Left lung (tissue), 4 donors: ENCODE measurements at regions not wholly inside any gene's neighbourhood (a gene's known extent, or its start where the extent isn't known, plus 50 kb on each side); places are given as distances from the start of the nearest gene placed in this dataset.

Source experiments
- ATAC-seq: fragments of 200-7000 bp; cut with Tn5 transposase; one replicate; pipeline ENCODE4 v1.9.1; 2020; ENCODE audit warnings: moderate library complexity
- DNase-seq, 4 donors: peaks; one replicate each; pipeline ENCODE4 v3.0.0-alpha.2; 2013 to 2020
- H3K27ac ChIP-seq, 2 donors: fragments of 200-600 bp; sonication (generic) in 1 of 2; one replicate each; pipeline versions ENCODE4 v1.5.0 to v1.8.0; 2020 to 2021
- H3K27me3 ChIP-seq, 2 donors: fragments of 200-600 bp; sonication (generic) in 1 of 2; one replicate each; pipeline versions ENCODE4 v1.5.0 to v1.8.0; 2020 to 2021
- H3K36me3 ChIP-seq, 2 donors: fragments of 200-600 bp; sonication (generic) in 1 of 2; one replicate each; pipeline versions ENCODE4 v1.5.0 to v1.8.0; 2020 to 2021
- H3K4me1 ChIP-seq, 2 donors: fragments of 200-600 bp; one replicate each; pipeline ENCODE4 v1.8.0; 2021
- H3K4me3 ChIP-seq, 2 donors: fragments of 200-600 bp; sonication (generic) in 1 of 2; one replicate each; pipeline versions ENCODE4 v1.5.0 to v1.8.0; 2020 to 2021; ENCODE audit warnings: mild to moderate bottlenecking in 1 of 2
- H3K9me3 ChIP-seq, 2 donors: fragments of 200-600 bp; sonication (generic) in 1 of 2; one replicate each; pipeline versions ENCODE4 v1.5.0 to v1.8.0; 2020 to 2021
- intact Hi-C, 2 donors: fragments of 100-400 bp; cut with DNase I; formaldehyde crosslinking; loops; one replicate each; pipeline versions ENCODE4 v1.11.2 to v1.14.2; 2022
- TF ChIP-seq, protein P1 (sequence below), 2 donors: fragments of 200-600 bp; sonication (generic) in 1 of 2; IDR thresholded peaks; one replicate each; pipeline versions ENCODE4 v1.5.0 to v1.8.0; 2021; ENCODE audit warnings: antibody characterized with exemption in 2 of 2
- donor health status: DM: no; HTN: yes; CAD: no.
- donor health status: DM: no; HTN: no; CAD: no.

GRCh38 chr16:6926762-6927161, 405.9 kb upstream of the RBFOX1 start:
- Histone ChIP-seq H3K27me3 (no peaks in the 10 kb centered on the region), H3K9me3 (peaks cover 0 to 7% of the 10 kb centered on the region in 2 donors), H3K4me1 (no peaks in the 10 kb centered on the region), H3K4me3 (no peak overlapping the region), H3K27ac (no peak overlapping the region), H3K36me3 (no peaks in the 10 kb centered on the region)
- DNase-seq (no peak), ATAC-seq (no peak)
- TF ChIP-seq, protein P1, sequence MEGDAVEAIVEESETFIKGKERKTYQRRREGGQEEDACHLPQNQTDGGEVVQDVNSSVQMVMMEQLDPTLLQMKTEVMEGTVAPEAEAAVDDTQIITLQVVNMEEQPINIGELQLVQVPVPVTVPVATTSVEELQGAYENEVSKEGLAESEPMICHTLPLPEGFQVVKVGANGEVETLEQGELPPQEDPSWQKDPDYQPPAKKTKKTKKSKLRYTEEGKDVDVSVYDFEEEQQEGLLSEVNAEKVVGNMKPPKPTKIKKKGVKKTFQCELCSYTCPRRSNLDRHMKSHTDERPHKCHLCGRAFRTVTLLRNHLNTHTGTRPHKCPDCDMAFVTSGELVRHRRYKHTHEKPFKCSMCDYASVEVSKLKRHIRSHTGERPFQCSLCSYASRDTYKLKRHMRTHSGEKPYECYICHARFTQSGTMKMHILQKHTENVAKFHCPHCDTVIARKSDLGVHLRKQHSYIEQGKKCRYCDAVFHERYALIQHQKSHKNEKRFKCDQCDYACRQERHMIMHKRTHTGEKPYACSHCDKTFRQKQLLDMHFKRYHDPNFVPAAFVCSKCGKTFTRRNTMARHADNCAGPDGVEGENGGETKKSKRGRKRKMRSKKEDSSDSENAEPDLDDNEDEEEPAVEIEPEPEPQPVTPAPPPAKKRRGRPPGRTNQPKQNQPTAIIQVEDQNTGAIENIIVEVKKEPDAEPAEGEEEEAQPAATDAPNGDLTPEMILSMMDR (IDR thresholded peaks at IDR 0.05), result no peak
- intact Hi-C loops, result no loop called here

- no peak overlapping the region for H3K27ac ChIP-seq
- intact Hi-C loops, result no loop called here
- H3K4me1 ChIP-seq, result no peaks in the 10 kb centered on the region
- ATAC-seq, result no peak
- H3K4me3 ChIP-seq, result no peak overlapping the region
- no peak for DNase-seq
- H3K9me3 ChIP-seq, result peaks cover 0 to 7% of the 10 kb centered on the region in 2 donors
- TF ChIP-seq, protein P1 (IDR thresholded peaks at IDR 0.05), result no peak
- H3K27me3 ChIP-seq, result no peaks in the 10 kb centered on the region
- H3K36me3 ChIP-seq, result no peaks in the 10 kb centered on the region
Measured at GRCh38 chr16:6926341-6926740, 406.3 kb upstream of the RBFOX1 start.

- no peaks in the 10 kb centered on the region for H3K4me1 ChIP-seq
- TF ChIP-seq, protein P1 (IDR thresholded peaks at IDR 0.05), result no peak
- no peaks in the 10 kb centered on the region for H3K27me3 ChIP-seq
- intact Hi-C loops, result no loop called here
- DNase-seq (no peak), ATAC-seq (no peak)
- peaks cover 0 to 14% of the 10 kb centered on the region in 2 donors for H3K9me3 ChIP-seq
- no peak overlapping the region for H3K27ac ChIP-seq
- no peaks in the 10 kb centered on the region for H3K36me3 ChIP-seq
- no peak overlapping the region for H3K4me3 ChIP-seq
Measured at GRCh38 chr16:6918646-6919045, 414.0 kb upstream of the RBFOX1 start.

DNA sequence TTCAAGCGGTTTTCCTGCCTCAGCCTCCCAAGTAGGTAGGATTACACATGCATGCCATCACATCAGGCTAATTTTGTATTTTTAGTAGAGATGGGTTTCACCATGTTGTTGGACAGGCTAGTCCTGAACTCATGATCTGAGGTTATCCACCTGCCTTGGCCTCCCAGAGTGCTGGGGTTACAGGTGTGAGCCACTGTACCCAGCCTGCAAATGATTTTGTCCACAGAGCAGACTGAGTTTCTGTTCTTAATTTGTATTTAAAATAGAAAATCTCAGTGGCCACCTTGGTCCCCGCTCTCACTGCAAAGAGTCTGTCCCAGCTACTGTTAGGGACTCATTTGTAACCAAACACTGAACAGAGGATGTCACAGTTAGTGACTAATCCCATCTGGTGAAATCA, 415.7 kb upstream of the RBFOX1 start:
- no peaks in the 10 kb centered on the region for H3K27me3 ChIP-seq
- no peak overlapping the region for H3K27ac ChIP-seq
- peaks cover 0 to 7% of the 10 kb centered on the region in 2 donors for H3K9me3 ChIP-seq
- ATAC-seq (no peak), DNase-seq (no peak)
- TF ChIP-seq, protein P1 (IDR thresholded peaks at IDR 0.05), result no peak
- H3K36me3 ChIP-seq, result no peaks in the 10 kb centered on the region
- H3K4me3 ChIP-seq, result no peak overlapping the region
- no peaks in the 10 kb centered on the region for H3K4me1 ChIP-seq
- intact Hi-C loops, result no loop called here

DNA sequence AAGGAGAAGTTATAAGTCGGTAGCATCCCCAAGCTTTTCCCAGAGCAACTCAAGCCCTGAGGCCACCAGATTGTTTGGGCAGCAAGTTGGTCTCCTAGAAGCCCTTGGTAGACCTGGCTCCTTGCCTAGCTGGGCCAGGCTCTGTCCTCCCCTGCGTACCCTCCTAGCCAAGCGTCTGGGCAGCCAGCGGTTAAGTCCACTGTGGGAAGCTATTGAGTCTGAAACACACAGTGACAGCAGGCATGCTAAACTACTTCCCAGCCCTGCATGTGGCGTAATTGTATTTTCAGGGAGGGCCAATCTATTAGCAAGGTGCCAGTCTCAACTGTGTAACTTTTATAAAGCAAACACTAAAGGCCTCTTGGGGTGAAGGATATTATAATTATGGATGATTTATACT, 419.1 kb upstream of the RBFOX1 start:
- no peak overlapping the region for H3K27ac ChIP-seq
- intact Hi-C loops, result no loop called here
- no peak overlapping the region for H3K4me3 ChIP-seq
- ATAC-seq (no peak), DNase-seq (no peak)
- H3K27me3 ChIP-seq, result no peaks in the 10 kb centered on the region
- TF ChIP-seq, protein P1 (IDR thresholded peaks at IDR 0.05), result no peak
- peaks cover 0 to under 1% of the 10 kb centered on the region in 2 donors for H3K9me3 ChIP-seq
- no peaks in the 10 kb centered on the region for H3K36me3 ChIP-seq
- no peaks in the 10 kb centered on the region for H3K4me1 ChIP-seq
